KMS-11 (cell line): ENCODE measurements at regions not wholly inside any gene's neighbourhood (a gene's known extent, or its start where the extent isn't known, plus 50 kb on each side); places are given as distances from the start of the nearest gene placed in this dataset.

Source experiments
- H2AFZ ChIP-seq: fragments of 200-600 bp; sonication (generic); 2 replicates; pipeline ENCODE4 v1.6.1; 2016; ENCODE audit warnings: antibody characterized with exemption, mixed run types, low read depth
- H3K27ac ChIP-seq: fragments of 200-600 bp; sonication (generic); 2 replicates; pipeline ENCODE4 v1.6.1; 2016; ENCODE audit warnings: mild to moderate bottlenecking, mixed run types
- H3K27me3 ChIP-seq: fragments of 200-600 bp; sonication (generic); 2 replicates; pipeline ENCODE4 v1.6.1; 2017; ENCODE audit warnings: mild to moderate bottlenecking, low read depth, mixed run types, moderate library complexity; ENCODE audit not compliant: insufficient read depth
- H3K36me3 ChIP-seq: fragments of 200-600 bp; sonication (generic); 2 replicates; pipeline ENCODE4 v1.6.1; 2017; ENCODE audit warnings: mild to moderate bottlenecking, mixed run types; ENCODE audit not compliant: insufficient read depth
- H3K4me1 ChIP-seq: fragments of 200-600 bp; sonication (generic); 2 replicates; pipeline ENCODE4 v1.6.1; 2016; ENCODE audit warnings: mild to moderate bottlenecking, low read depth, mixed run types; ENCODE audit not compliant: poor library complexity, severe bottlenecking
- H3K4me2 ChIP-seq: fragments of 200-600 bp; sonication (generic); 2 replicates; pipeline ENCODE4 v1.7.0; 2016; ENCODE audit warnings: mild to moderate bottlenecking, mixed run types
- H3K4me3 ChIP-seq: fragments of 200-600 bp; sonication (generic); IDR thresholded peaks from 2 replicates; pipeline ENCODE4 v1.6.1; 2017; ENCODE audit warnings: low read depth, low read length, mixed read lengths; ENCODE audit not compliant: insufficient read depth
- H3K79me2 ChIP-seq: fragments of 200-600 bp; sonication (generic); 2 replicates; pipeline ENCODE4 v1.6.1; 2016; ENCODE audit warnings: low read depth, mixed run types; ENCODE audit not compliant: insufficient read depth
- H3K9ac ChIP-seq: fragments of 200-600 bp; sonication (generic); 2 replicates; pipeline ENCODE4 v1.6.1; 2016; ENCODE audit warnings: mild to moderate bottlenecking, mixed run types
- H4K20me1 ChIP-seq: fragments of 200-600 bp; sonication (generic); 2 replicates; pipeline ENCODE4 v1.6.1; 2016; ENCODE audit warnings: mild to moderate bottlenecking, mixed run types; ENCODE audit not compliant: insufficient read depth
- CTCF ChIP-seq: fragments of 200-600 bp; sonication (generic); conservative IDR thresholded peaks from 2 replicates; pipeline ENCODE4 v1.6.1; 2017; ENCODE audit warnings: low read depth, mild to moderate bottlenecking, antibody characterized with exemption, low read length, moderate library complexity, mixed read lengths

GRCh38 chr7:41507686-41508268 is 195.1 kb downstream of the INHBA start:
- no peak overlapping the region for H3K4me2 ChIP-seq
- no peak overlapping the region for H3K4me3 ChIP-seq
- H3K36me3 ChIP-seq = no peaks in the 10 kb centered on the region
- no peaks in the 10 kb centered on the region for H3K79me2 ChIP-seq
- no peak overlapping the region for H3K27ac ChIP-seq
- no peaks in the 10 kb centered on the region for H3K27me3 ChIP-seq
- no peaks in the 10 kb centered on the region for H4K20me1 ChIP-seq
- no peak for TF ChIP-seq CTCF
- H3K9ac ChIP-seq = no peak overlapping the region
- H3K4me1 ChIP-seq = no peaks in the 10 kb centered on the region
- no peak overlapping the region for H2AFZ ChIP-seq

DNA sequence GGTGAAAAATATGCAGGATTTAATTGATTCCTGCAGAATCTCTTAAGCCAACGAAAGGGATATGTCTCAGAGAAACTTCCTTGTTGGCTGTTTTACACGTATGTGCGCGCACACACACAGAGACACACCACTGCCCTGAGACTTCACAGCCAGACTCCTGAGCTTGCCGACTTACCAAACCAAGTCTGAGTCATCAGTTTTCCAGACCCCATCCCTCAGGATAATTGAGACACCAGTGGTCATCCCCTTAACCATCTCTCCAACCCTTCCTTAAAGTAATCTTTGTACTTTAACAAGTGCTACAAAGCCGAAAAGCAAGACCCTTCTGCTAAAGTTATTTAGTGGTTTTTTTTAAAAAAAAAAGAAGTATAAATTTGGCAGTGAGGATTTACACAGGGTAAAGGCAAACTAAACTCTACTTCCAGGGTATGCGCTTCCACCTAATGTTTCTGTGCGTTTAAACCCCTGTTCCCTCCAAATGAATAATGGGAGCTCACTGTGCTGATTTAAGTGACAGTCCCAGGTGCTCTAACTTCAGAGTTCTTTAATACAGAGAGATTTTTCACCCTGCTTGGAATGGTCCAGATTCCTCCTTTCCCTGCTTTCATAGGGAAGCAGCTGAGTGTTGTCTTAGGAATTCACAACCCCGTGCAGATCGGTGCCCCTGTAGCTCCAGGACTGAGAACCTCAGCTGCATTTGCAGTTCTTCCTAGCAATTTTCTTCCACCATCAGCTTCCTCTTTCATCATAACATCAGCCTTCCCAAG is 198.5 kb downstream of the INHBA start:
- H4K20me1 ChIP-seq = no peaks in the 10 kb centered on the region
- no peak overlapping the region for H2AFZ ChIP-seq
- no peak overlapping the region for H3K4me2 ChIP-seq
- H3K9ac ChIP-seq = no peak overlapping the region
- H3K79me2 ChIP-seq = no peaks in the 10 kb centered on the region
- no peaks in the 10 kb centered on the region for H3K36me3 ChIP-seq
- no peak overlapping the region for H3K4me3 ChIP-seq
- H3K4me1 ChIP-seq = no peaks in the 10 kb centered on the region
- no peaks in the 10 kb centered on the region for H3K27me3 ChIP-seq
- TF ChIP-seq CTCF = no peak
- no peak overlapping the region for H3K27ac ChIP-seq

- no peaks in the 10 kb centered on the region for H3K36me3 ChIP-seq
- no peak overlapping the region for H3K4me3 ChIP-seq
- no peak overlapping the region for H2AFZ ChIP-seq
- H3K79me2 ChIP-seq = no peaks in the 10 kb centered on the region
- no peaks in the 10 kb centered on the region for H3K27me3 ChIP-seq
- H3K9ac ChIP-seq = no peak overlapping the region
- H3K27ac ChIP-seq = no peak overlapping the region
- no peaks in the 10 kb centered on the region for H4K20me1 ChIP-seq
- H3K4me2 ChIP-seq = no peak overlapping the region
- no peaks in the 10 kb centered on the region for H3K4me1 ChIP-seq
- no peak for TF ChIP-seq CTCF
Measured at GRCh38 chr7:41503438-41503837, 199.5 kb downstream of the INHBA start.

DNA sequence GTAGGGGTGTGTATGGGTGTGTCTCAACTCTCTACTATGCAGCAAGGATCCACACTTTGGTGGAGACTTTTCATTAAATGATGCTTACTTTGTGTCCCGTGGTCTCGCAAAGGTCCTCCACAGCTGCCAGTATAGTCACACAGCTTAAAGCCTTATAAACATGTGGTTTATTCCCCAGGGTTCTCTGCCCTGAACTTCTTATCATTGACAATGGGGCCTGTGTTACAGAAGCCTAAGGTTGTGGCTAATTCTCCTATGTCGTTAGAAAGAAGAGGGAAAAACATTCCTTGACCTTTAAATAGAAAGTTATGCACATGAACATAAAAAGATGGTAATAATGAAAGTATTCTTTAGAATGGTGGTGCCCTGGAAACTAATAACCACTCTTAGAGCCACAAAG is 201.4 kb downstream of the INHBA start:
- Histone ChIP-seq H3K4me1 (no peaks in the 10 kb centered on the region), H3K4me2 (no peak overlapping the region), H4K20me1 (no peaks in the 10 kb centered on the region), H3K9ac (no peak overlapping the region), H2AFZ (no peak overlapping the region), H3K36me3 (no peaks in the 10 kb centered on the region), H3K79me2 (no peaks in the 10 kb centered on the region), H3K4me3 (no peak overlapping the region), H3K27me3 (no peaks in the 10 kb centered on the region), H3K27ac (no peak overlapping the region)
- no peak for TF ChIP-seq CTCF
